Chondrocyte (in vitro differentiated cells): ENCODE measurements at regions not wholly inside any gene's neighbourhood (a gene's known extent, or its start where the extent isn't known, plus 50 kb on each side); places are given as distances from the start of the nearest gene placed in this dataset.

Experiments
- DNase-seq: peaks from one replicate; pipeline ENCODE4 v3.0.0; 2021; ENCODE audit warnings: mixed read lengths, low spot score
- H3K27ac Mint-ChIP-seq: one replicate; pipeline ENCODE4 v1.8.0; 2021; ENCODE audit warnings: mild to moderate bottlenecking, moderate library complexity, mixed read lengths; ENCODE audit not compliant: unreplicated experiment
- H3K27me3 Mint-ChIP-seq: 2 replicates; pipeline ENCODE4 v1.8.0; 2021; ENCODE audit warnings: low read depth, mixed read lengths
- H3K36me3 Mint-ChIP-seq: 2 replicates; pipeline ENCODE4 v1.8.0; 2021; ENCODE audit warnings: low read depth, mixed read lengths
- H3K4me1 Mint-ChIP-seq: 2 replicates; pipeline ENCODE4 v1.8.0; 2021; ENCODE audit warnings: low read depth, mild to moderate bottlenecking, mixed read lengths
- H3K4me3 Mint-ChIP-seq: one replicate; pipeline ENCODE4 v1.8.0; 2021; ENCODE audit warnings: mild to moderate bottlenecking, moderate library complexity, mixed read lengths; ENCODE audit not compliant: unreplicated experiment
- H3K9me3 Mint-ChIP-seq: 2 replicates; pipeline ENCODE4 v1.8.0; 2021; ENCODE audit warnings: low read depth, mixed read lengths
- TF ChIP-seq, protein P1 (sequence below): fragments of 200-600 bp; sonication (generic); IDR thresholded peaks from 2 replicates; pipeline ENCODE4 v1.5.0; 2021; ENCODE audit warnings: antibody characterized with exemption, mild to moderate bottlenecking, moderate library complexity

DNA sequence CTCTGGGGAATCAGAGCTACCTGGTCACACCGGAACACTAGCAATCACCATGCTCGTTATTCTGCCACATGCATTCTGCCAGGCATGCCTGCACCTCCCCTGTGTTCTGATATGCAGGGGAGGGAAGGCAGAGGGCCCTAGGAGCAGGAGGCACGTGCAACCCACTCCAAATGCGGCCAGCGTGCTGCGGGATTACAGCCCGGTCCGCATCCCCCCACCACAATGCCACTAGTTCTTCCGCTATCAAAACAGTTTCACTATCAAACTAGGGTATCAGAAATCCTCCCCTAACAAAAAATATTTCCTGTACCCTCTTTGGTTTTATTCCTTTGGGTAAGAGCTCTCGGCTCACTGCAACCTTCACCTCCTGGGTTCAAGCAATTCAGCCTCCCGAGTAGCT lies 223.2 kb upstream of the IGF1R start:
- DNase-seq: no peak
- H3K27ac Mint-ChIP-seq: no peak overlapping the region
- no peak overlapping the region for H3K4me3 Mint-ChIP-seq
- peaks cover 2% of the 10 kb centered on the region for H3K9me3 Mint-ChIP-seq
- TF ChIP-seq, protein P1, sequence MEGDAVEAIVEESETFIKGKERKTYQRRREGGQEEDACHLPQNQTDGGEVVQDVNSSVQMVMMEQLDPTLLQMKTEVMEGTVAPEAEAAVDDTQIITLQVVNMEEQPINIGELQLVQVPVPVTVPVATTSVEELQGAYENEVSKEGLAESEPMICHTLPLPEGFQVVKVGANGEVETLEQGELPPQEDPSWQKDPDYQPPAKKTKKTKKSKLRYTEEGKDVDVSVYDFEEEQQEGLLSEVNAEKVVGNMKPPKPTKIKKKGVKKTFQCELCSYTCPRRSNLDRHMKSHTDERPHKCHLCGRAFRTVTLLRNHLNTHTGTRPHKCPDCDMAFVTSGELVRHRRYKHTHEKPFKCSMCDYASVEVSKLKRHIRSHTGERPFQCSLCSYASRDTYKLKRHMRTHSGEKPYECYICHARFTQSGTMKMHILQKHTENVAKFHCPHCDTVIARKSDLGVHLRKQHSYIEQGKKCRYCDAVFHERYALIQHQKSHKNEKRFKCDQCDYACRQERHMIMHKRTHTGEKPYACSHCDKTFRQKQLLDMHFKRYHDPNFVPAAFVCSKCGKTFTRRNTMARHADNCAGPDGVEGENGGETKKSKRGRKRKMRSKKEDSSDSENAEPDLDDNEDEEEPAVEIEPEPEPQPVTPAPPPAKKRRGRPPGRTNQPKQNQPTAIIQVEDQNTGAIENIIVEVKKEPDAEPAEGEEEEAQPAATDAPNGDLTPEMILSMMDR: no peak
- H3K27me3 Mint-ChIP-seq: peaks cover 36% of the 10 kb centered on the region
- peaks cover 9% of the 10 kb centered on the region for H3K4me1 Mint-ChIP-seq
- no peaks in the 10 kb centered on the region for H3K36me3 Mint-ChIP-seq

DNA sequence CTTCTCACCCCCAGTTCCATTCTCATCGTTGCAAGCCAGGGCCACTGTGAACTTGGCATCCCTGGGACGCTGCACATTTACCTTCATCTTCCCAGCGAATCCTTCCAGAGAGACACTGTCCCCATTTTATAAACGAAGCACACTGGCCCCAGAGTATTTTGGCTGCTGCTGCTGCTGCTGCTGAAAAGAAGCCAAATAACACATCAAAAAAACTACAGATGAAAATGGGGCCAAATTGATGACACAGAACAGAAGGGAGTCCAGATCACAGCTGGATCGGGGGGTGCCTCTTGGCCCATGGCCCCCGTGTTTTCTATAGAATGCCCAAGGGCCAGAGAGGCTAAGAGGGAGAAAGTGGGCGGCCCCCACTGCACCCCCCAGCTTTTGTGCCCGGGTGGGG lies 221.0 kb upstream of the IGF1R start:
- Mint-ChIP-seq H3K4me3 (peak overlapping the region; percentile 77), H3K9me3 (peaks cover 2% of the 10 kb centered on the region), H3K4me1 (peaks cover 4% of the 10 kb centered on the region), H3K27ac (no peak overlapping the region), H3K36me3 (no peaks in the 10 kb centered on the region), H3K27me3 (peaks cover 28% of the 10 kb centered on the region)
- TF ChIP-seq, protein P1: no peak
- no peak for DNase-seq

DNA sequence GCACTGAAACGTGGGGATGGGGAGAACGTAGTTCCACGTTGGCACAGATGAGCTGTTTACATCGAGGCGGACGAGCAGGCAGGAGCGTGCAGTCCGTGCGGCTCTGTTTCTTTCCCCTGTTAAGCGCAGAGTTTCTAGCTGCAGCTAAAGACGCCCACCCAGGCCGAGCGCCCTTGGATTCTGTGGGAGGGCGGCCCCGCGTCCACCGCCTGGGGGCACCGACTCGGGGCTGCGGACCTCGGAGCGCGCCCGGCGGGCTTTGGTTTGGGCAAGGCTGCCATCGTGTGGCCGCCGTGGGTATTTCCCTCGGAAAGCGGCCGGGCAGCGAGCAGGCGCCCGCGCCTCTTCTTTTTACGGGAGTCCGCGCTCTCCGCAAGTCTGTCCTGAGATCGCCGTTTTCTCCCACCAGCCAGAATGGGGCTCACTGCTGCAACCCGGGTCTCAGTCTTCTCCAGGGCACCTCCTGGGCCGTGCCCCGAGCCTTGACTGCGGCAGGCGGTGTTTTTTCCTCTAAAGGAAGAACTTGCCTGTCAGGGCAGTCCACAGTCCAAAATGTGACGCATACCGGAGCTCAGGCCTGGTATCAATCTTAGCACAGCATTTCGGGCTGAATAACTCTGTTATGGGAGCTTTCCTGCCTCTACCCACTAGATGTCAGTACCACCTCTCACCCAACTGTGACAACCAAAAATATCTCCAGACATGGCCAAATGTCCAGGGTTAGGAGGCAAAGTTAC lies 219.9 kb upstream of the IGF1R start:
- H3K27ac Mint-ChIP-seq: peak overlapping the region; percentile 86
- H3K27me3 Mint-ChIP-seq: peaks cover 21% of the 10 kb centered on the region
- no peaks in the 10 kb centered on the region for H3K36me3 Mint-ChIP-seq
- DNase-seq: no peak
- H3K4me3 Mint-ChIP-seq: peak overlapping the region; percentile 77
- H3K4me1 Mint-ChIP-seq: peaks cover 4% of the 10 kb centered on the region
- TF ChIP-seq, protein P1: peak; percentile 94
- peaks cover 2% of the 10 kb centered on the region for H3K9me3 Mint-ChIP-seq

DNA sequence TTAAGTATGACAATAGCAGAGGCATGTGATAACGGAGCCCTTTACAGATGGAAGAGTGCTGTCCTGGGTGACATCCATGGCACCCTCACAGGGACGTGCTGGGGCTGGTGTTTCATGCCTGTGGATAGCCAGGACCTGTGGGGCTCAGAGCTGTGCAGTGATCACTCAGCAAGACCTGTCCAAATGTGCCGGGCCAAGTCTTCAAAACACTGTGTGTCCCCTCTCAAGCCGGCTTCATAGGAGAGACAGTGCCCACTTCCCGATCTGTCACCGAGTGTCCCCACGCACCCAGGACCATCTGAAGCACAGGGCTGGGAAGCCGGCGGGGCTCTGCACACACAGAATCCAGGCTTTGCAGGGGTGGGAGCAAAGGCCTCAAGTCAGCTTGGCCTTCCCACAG lies 217.2 kb upstream of the IGF1R start:
- DNase-seq: no peak
- Mint-ChIP-seq H3K4me1 (peaks cover 4% of the 10 kb centered on the region), H3K36me3 (no peaks in the 10 kb centered on the region), H3K4me3 (no peak overlapping the region), H3K27ac (no peak overlapping the region), H3K9me3 (peaks cover 2% of the 10 kb centered on the region), H3K27me3 (peaks cover 12% of the 10 kb centered on the region)
- TF ChIP-seq, protein P1: no peak

DNA sequence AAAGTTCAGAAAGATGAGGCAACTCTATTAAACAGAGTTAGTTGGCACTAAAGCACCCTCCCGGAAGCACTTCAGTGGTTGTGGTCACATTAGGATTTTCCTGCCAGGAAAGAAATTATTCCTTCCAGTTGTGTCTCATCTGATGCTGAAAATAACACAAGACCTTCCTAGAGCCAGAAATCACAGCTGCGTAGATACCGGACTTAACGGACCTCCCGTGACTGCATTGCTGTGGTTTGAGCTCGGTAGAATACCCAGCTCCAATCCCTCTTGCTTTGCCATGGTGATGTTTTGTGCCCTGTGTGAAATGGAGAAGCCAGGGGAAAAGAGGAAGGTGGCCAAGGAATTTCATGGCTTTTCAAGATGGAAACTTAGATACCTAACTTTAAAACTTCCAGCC lies 215.0 kb upstream of the IGF1R start:
- Mint-ChIP-seq H3K27me3 (peaks cover 2% of the 10 kb centered on the region), H3K36me3 (no peaks in the 10 kb centered on the region), H3K4me1 (peaks cover 4% of the 10 kb centered on the region), H3K27ac (no peak overlapping the region), H3K4me3 (no peak overlapping the region), H3K9me3 (peaks cover 2% of the 10 kb centered on the region)
- DNase-seq: no peak
- TF ChIP-seq, protein P1: no peak
